ENCODE measurements at regions not wholly inside any gene's neighbourhood (a gene's known extent, or its start where the extent isn't known, plus 50 kb on each side); places are given as distances from the start of the nearest gene placed in this dataset.

DNA sequence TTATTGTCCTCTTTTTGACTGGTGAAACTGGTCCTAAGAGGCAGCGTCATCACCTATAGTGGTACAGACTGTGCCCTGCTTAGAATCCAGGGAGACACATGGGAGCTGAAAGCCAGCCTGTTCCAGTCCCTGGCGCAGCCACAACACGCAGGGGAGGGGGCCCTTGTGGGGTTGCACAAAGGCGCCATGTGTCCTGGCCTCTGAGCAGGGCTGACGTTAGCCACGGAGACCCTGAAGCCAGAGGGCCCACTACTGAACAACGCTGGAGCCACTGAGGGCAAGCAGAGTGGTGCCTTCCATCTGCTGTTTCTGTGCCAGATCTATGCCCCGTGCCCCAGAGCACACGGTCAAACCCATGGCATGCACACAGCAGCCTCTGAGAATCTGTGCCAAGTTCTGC, 147.3 kb downstream of the ACTL7B start:
- no peak for TF ChIP-seq EZH2 (IDR thresholded peaks at IDR 0.05; ENCODE audit: insufficient read depth, low read length)
- TF ChIP-seq, protein P1, sequence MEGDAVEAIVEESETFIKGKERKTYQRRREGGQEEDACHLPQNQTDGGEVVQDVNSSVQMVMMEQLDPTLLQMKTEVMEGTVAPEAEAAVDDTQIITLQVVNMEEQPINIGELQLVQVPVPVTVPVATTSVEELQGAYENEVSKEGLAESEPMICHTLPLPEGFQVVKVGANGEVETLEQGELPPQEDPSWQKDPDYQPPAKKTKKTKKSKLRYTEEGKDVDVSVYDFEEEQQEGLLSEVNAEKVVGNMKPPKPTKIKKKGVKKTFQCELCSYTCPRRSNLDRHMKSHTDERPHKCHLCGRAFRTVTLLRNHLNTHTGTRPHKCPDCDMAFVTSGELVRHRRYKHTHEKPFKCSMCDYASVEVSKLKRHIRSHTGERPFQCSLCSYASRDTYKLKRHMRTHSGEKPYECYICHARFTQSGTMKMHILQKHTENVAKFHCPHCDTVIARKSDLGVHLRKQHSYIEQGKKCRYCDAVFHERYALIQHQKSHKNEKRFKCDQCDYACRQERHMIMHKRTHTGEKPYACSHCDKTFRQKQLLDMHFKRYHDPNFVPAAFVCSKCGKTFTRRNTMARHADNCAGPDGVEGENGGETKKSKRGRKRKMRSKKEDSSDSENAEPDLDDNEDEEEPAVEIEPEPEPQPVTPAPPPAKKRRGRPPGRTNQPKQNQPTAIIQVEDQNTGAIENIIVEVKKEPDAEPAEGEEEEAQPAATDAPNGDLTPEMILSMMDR (IDR thresholded peaks at IDR 0.05; ENCODE audit: insufficient read depth, low read depth, low read length) = no peak

Measured in astrocyte (in vitro differentiated cells and primary cell).